Non-pigmented ciliary epithelial cell (primary cell): ENCODE measurements at regions not wholly inside any gene's neighbourhood (a gene's known extent, or its start where the extent isn't known, plus 50 kb on each side); places are given as distances from the start of the nearest gene placed in this dataset.

Experiments used
- DNase-seq: peaks from one replicate; pipeline ENCODE4 v3.0.0-alpha.2; 2010; ENCODE audit warnings: low read depth

DNA sequence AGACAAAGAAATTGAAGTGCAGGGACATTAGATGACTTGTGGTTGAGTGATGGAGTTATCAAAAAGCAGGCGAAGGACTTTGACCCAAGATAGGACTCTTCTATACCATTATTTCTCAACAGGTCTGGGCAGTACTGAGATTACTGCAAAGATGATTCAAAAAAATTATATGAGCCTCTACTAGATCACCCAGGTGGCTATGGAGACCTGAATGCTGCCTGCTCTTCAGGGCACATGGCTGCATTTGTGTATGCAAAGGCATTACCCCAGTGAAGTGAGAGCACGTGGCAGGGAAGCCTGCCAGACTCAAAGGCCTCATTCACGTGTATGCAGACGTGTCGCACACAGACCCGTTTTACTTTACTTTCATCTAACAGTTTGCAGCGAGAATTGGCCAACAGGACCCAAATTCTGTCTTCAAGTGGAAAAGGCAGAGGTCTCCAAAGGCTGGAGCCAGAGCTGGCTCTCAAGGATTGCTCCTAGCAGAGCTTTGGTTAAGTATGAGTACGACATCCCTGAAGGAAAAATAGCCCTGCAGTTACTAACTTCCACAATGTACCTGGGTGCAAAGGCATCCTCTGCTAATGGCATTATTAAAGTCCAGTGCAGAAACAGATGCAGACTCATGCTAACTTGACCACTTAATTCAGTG lies 113.8 kb upstream of the ARMC2 start:
- DNase-seq, result no peak

- DNase-seq, result no peak
Observed at GRCh38 chr6:108735310-108736001, 112.8 kb upstream of the ARMC2 start.

DNA sequence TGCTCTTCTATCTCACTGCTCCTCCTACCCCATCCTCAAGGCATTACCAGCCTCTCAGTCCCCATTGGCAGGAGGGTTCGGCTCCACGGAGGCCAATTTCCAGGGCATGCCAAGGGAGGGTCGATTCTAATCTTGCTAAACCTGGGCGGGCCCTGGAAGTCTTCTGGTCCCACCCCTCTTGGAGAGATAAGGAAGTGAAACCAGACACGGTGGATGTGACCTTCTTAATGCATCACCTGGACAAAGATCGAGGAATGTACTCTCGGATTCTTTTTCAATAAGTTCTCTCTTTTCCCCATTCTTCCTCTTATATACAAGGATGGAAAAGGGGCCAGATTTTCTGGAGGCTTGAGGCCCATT lies 112.2 kb upstream of the ARMC2 start:
- DNase-seq, result no peak

- DNase-seq, result peak; percentile 68
Observed at GRCh38 chr6:108736832-108737231, 111.4 kb upstream of the ARMC2 start.

DNA sequence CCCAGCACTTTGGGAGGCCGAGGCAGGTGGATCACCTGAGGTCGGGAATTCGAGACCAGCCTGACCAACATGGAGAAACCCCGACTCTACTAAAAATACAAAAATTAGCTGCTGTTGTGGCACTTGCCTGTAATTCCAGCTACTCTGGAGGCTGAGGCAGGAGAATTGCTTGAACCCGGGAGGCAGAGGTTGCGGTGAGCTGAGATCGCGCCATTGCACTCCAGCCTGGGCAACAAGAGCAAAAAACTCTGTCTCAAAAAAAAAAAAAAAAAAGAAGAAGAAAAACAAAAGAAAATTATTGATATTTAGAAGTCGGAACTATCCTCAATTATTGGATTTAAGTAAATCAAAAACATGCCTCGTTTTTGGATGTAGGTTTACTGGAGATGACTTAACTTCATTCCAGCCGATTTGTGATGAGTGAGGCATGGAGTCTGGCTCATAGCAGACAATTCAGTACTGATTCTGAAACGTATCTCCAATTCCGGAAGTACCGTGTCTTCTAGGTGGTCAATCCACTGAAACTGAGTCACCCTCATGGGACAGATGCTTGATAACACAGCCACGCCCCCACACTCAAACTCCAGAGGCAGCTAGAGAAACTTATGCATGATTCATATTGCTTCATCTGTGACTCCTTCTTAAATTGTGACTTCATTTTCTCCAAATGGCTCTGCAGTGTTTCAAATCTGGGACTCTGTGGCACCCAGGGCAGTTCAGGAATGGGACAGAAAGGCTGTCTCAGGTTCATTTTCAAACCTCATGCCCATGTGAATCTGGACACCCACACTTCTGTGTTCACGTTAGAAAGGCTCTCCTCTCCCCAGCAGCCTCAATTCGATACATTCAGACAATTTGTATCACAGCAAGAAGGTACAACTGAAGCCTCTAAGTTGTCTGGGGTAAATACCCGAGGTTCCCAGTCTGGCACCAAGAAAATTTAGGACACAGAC lies 110.4 kb upstream of the ARMC2 start:
- peak; percentile 98 for DNase-seq

DNA sequence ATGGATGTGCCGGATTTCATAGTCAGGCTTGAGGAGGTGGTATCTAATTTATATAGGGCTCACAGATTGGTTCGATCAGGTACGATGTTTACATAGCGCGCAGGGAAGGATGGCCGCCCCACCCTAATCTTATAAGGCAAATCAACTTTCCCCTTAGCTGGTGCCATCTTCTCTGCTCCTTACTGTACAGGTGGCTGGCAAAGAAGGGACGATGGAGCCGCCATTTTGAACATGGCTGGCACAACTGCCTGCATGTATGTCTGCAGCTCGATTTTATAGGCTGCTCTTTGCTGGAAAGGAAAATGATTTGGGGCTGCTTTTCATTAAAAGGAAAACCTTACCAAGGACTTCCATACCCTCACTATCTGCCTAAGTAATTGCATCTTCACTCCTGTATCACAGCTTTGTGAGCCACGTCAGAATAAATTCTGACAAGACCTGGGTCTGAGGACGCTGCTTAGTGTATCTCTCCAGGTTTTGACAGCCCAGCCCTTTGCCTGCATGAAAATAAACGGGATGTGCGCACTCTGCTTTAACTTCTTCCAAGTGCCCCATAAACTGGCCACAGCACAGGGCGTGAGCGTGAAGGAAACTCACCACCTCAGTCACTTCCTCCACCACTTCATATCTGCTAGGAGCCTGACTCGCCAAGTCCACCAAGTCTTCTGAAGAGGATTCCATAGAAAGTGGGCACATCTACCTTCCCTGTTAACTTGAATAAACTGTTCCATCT lies 109.4 kb upstream of the ARMC2 start:
- DNase-seq, result no peak

GRCh38 chr6:108739496-108740330 lies 108.5 kb upstream of the ARMC2 start:
- no peak for DNase-seq

GRCh38 chr6:108741331-108741989 lies 106.8 kb upstream of the ARMC2 start:
- no peak for DNase-seq

DNA sequence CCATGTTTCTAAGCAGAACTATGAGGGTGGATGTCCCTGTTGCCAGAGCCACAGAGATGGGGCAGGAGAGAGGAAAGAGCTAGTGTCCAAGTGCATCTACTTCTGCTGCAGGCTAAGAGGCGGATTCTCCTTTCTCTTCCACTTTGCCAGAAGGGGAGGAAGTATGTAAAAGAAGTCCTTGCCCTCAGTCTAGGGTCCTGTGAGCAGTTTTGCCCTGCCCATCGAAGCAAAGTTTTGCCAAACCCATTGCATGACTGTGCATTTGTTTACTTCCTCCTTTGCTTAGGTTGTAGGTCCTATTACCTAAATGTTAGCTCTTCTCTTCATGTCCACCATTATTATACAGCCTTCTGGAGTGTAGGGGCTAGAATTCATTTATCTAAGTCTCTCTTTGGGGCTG lies 106.2 kb upstream of the ARMC2 start:
- DNase-seq, result no peak

- DNase-seq, result no peak
Observed at GRCh38 chr6:108744244-108744972, 103.8 kb upstream of the ARMC2 start.

DNA sequence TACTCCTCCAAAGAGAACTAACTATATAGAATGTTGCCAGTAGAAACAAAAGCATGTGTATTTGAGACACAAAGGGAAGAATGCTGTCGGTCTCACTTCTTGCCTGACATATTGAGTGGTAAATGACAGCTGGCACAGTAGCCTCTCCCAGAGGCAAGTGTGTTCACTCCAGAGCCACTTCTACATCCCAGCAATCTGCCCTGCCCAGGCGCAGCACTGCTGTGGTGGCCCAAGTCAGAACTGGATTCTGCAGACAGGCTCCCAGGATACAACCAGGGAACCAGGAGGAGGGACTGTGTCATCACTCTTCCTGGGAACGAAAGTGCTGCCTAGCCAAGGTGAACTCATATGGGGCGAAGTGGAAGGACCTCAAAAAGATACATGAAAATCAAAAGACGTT lies 103.2 kb upstream of the ARMC2 start:
- DNase-seq, result no peak

GRCh38 chr6:108745664-108746336 lies 102.4 kb upstream of the ARMC2 start:
- DNase-seq, result no peak

DNA sequence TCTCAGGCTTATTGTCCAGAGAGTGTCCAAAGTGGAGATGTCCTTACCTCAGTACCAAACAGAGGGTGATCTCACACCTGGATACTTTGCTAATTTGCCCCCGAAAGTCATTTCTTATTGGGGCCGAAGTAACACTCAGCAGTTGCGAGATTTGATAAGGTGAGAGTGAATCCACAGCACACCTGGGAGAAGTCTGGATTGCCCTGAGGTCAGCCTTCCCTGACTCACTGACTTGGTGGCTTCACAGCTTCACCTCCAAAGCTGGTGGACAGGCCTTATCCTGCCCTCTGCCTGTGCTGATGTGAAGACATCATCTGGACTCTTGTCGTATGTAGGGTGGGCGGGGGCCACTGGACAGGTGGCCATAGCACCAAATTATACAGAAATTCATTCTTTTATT lies 101.9 kb upstream of the ARMC2 start:
- DNase-seq, result no peak

- DNase-seq, result no peak
Observed at GRCh38 chr6:108746836-108747575, 101.2 kb upstream of the ARMC2 start.

GRCh38 chr6:108748055-108748454 lies 100.2 kb upstream of the ARMC2 start:
- DNase-seq, result peak; percentile 4

DNA sequence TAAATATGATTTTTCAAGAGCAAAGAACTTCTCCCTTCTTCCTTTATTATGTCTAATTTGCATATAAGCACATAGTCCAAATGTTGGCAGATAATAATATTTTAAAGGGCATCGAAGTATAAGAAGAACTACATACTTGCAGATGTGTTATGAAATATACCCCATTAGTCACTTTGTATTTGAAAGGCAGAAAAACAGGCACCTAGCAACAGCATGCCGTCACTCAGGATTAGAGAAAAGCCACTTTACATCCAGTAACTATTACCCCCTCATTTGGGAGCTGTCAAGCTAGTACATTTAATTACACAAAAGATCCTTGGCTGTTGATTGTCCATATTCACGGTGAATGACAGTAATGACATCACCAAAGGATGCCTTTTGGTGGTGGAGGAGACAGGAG lies 99.3 kb upstream of the ARMC2 start:
- no peak for DNase-seq

- no peak for DNase-seq
Observed at GRCh38 chr6:108750801-108751200, 97.4 kb upstream of the ARMC2 start.

GRCh38 chr6:108751282-108751681 lies 96.9 kb upstream of the ARMC2 start:
- DNase-seq, result no peak
